Activated naive CD8-positive, alpha-beta T cell treated with anti-CD3 and anti-CD28 coated beads, Interleukin-2, amount 10 ng/mL, durations not matched to agents 7 days and 5 days (primary cell): ENCODE measurements at regions not wholly inside any gene's neighbourhood (a gene's known extent, or its start where the extent isn't known, plus 50 kb on each side); places are given as distances from the start of the nearest gene placed in this dataset.

ENCODE experiments used
- ATAC-seq: fragments of 150-1000 bp; cut with Tn5 transposase; one replicate; pipeline ENCODE4 v1.10.0; 2021; ENCODE audit warnings: low read depth, moderate library complexity
- POLR2A ChIA-PET: fragments of 350-600 bp; sonication (Branson Sonifier 250); formaldehyde crosslinking; loops from one replicate; lab custom pipeline; 2021; ENCODE audit warnings: antibody characterized with exemption; lab: Charles Lee
- DNase-seq: peaks from one replicate; pipeline ENCODE4 v3.0.0; 2021
- H3K27ac Mint-ChIP-seq: one replicate; pipeline ENCODE4 v1.8.0; 2022; ENCODE audit warnings: mild to moderate bottlenecking, mixed read lengths
- H3K27me3 Mint-ChIP-seq: one replicate; pipeline ENCODE4 v1.8.0; 2022; ENCODE audit warnings: mild to moderate bottlenecking, moderate library complexity, mixed read lengths
- H3K36me3 Mint-ChIP-seq: one replicate; pipeline ENCODE4 v1.8.0; 2021; ENCODE audit warnings: mild to moderate bottlenecking, mixed read lengths
- H3K4me1 Mint-ChIP-seq: one replicate; pipeline ENCODE4 v1.8.0; 2021; ENCODE audit warnings: mixed read lengths
- H3K4me3 Mint-ChIP-seq: one replicate; pipeline ENCODE4 v1.8.0; 2022; ENCODE audit warnings: mild to moderate bottlenecking, moderate library complexity, mixed read lengths
- H3K9me3 Mint-ChIP-seq: one replicate; pipeline ENCODE4 v1.8.0; 2021; ENCODE audit warnings: mixed read lengths

DNA sequence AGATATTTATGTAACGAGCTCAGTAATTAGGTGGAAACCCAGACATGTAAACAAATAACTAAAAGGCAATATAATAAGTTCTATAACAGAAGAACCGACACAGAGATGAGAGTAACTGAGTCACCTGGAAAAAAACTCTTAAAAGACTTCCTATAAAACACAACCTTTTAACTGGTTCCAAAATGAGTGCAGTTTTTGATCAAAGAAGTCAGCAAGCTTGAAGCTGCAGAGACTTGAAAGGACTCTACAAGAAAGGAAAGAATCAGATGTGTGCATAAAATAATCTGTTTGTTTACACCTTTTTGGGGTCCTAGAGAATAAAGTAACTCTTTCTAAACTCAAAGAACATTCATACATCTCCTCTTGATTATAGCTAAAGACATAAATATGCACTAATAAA is 560.4 kb upstream of the CCDC54 start:
- Mint-ChIP-seq H3K36me3 (no peaks in the 10 kb centered on the region), H3K4me3 (no peak overlapping the region), H3K9me3 (no peaks in the 10 kb centered on the region), H3K4me1 (no peaks in the 10 kb centered on the region), H3K27ac (no peak overlapping the region), H3K27me3 (peaks cover 3% of the 10 kb centered on the region)
- DNase-seq (no peak), ATAC-seq (no peak)
- POLR2A ChIA-PET = no interaction called here

DNA sequence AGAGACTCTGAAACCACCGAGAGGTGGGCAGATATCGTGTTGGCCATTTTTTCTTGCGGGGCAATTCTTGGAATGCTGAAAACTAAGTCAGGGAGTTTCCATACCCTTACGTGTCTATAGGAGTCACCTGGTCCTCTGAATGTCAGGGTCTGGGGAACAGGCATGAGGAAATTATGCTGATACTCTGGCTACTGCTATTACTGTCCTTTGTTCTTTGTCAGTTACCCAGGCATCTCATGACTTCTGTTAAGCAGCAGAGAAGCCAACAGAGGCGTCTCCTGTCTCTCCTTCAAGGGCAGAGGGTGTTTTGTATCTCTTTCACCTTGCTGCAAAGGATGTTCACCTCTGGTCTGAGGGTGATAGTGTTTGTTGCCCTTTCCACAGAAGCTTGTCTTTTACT is 559.5 kb upstream of the CCDC54 start:
- peaks cover 3% of the 10 kb centered on the region for H3K27me3 Mint-ChIP-seq

DNA sequence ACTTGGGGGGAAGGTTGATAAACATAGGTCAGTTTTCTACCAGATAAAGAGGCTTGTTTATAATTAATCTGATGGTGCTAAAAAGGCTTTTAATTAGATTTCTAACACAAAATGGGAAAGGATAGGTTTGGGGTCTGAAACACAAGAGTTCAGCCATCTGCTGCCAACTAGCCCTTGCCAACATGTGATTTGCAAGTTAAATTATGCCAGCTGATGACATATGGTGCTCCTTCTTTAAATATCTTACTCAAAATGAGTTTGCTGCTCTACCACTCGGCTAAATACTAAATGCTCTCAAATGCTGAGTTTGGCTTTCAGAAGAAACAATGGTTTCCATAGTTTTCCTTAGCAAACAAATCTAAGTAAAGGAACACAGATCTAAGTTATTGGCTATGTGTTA is 557.8 kb upstream of the CCDC54 start:
- no peak for ATAC-seq
- H3K4me3 Mint-ChIP-seq = no peak overlapping the region
- H3K27me3 Mint-ChIP-seq = peaks cover 3% of the 10 kb centered on the region
- no peaks in the 10 kb centered on the region for H3K9me3 Mint-ChIP-seq
- POLR2A ChIA-PET = no interaction called here
- no peak for DNase-seq
- no peak overlapping the region for H3K27ac Mint-ChIP-seq
- no peaks in the 10 kb centered on the region for H3K36me3 Mint-ChIP-seq
- H3K4me1 Mint-ChIP-seq = no peaks in the 10 kb centered on the region

More for the DNA sequence above, 559.5 kb upstream of the CCDC54 start:
- DNase-seq (no peak), ATAC-seq (no peak)
- no peaks in the 10 kb centered on the region for H3K9me3 Mint-ChIP-seq
- no peak overlapping the region for H3K27ac Mint-ChIP-seq
- no peak overlapping the region for H3K4me3 Mint-ChIP-seq
- no peaks in the 10 kb centered on the region for H3K36me3 Mint-ChIP-seq
- H3K4me1 Mint-ChIP-seq = no peaks in the 10 kb centered on the region
- POLR2A ChIA-PET = no interaction called here

DNA sequence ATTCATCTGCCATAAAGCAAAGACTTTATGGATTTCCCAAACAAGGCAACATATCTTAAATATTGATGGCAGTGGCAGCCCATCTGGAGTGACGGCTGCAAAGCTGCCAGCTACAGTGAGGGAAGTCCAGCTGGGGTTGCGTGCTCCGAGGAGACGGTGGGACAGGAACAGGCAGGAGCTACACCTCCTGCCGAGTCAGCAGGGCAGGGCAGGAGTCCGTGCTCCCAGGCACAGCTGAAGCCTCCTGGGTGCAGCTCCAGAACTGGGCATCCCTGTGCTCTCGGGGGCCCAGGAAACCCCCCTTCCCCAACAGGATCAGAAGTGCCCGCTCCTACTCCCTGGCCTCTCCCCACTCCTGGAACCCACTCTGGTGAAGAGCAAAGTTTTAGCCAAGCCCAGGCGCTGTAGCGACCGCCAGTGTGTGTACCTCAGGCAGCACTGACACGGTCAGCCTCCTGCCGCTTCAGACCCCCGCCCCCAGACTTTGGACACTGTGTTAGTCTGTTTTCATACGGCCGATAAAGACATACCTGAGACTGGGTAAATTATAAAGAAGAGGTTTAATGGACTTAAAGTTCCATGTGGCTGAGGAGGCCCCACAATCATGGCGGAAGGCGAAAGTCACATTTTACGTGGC is 556.4 kb upstream of the CCDC54 start:
- POLR2A ChIA-PET = no interaction called here
- H3K27me3 Mint-ChIP-seq = peaks cover 3% of the 10 kb centered on the region

DNA sequence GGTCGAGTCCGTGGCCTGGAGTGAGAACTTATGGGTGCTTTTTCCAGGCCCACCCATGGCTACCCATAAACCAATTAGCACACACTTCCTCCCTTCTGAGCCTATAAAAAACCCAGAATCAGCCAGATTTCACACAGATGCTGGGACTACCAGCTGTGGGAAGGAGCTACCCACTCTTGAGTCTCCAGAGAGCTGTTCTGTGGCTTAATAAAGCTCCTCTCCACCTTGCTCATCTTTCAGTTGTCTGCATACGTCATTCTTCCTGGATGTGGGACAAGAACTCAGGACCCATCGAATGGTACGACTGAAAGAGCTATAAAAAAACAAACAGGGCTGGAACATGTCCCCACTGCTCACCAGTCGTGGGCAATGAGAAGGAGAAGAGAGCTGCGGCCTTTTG is 555.4 kb upstream of the CCDC54 start:
- Mint-ChIP-seq H3K27ac (no peak overlapping the region), H3K9me3 (no peaks in the 10 kb centered on the region), H3K4me3 (no peak overlapping the region), H3K36me3 (no peaks in the 10 kb centered on the region), H3K27me3 (peaks cover 3% of the 10 kb centered on the region), H3K4me1 (peaks cover 2% of the 10 kb centered on the region)
- ATAC-seq = no peak
- POLR2A ChIA-PET = no interaction called here
- DNase-seq = no peak

More for the DNA sequence above, 556.4 kb upstream of the CCDC54 start:
- H3K4me3 Mint-ChIP-seq = no peak overlapping the region
- H3K27ac Mint-ChIP-seq = no peak overlapping the region
- DNase-seq (no peak), ATAC-seq (no peak)
- H3K36me3 Mint-ChIP-seq = no peaks in the 10 kb centered on the region
- no peaks in the 10 kb centered on the region for H3K4me1 Mint-ChIP-seq
- no peaks in the 10 kb centered on the region for H3K9me3 Mint-ChIP-seq

DNA sequence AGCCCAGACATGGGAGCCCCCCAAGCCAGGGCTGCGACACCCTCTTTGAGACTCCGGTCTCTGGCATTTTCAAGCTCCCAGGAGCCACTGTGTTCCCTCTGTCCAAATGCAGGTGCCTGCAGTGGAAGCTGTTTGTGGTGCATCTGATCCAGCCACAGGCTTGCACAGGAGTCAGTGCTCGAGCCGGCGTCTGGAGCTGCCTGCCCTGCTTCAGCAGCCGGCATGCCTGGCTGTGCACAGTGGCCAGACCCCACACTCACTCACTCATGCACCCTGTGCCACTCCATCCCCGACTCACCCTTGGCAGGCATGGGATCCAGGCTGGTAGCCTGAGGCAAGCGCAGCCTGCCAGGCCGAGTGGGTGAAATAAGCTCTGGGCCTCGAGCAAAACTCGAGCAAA is 555.0 kb upstream of the CCDC54 start:
- Mint-ChIP-seq H3K4me1 (peaks cover 6% of the 10 kb centered on the region), H3K9me3 (no peaks in the 10 kb centered on the region), H3K27ac (no peak overlapping the region), H3K36me3 (no peaks in the 10 kb centered on the region), H3K27me3 (peaks cover 3% of the 10 kb centered on the region), H3K4me3 (no peak overlapping the region)
- ATAC-seq = no peak
- no peak for DNase-seq
- POLR2A ChIA-PET = no interaction called here

DNA sequence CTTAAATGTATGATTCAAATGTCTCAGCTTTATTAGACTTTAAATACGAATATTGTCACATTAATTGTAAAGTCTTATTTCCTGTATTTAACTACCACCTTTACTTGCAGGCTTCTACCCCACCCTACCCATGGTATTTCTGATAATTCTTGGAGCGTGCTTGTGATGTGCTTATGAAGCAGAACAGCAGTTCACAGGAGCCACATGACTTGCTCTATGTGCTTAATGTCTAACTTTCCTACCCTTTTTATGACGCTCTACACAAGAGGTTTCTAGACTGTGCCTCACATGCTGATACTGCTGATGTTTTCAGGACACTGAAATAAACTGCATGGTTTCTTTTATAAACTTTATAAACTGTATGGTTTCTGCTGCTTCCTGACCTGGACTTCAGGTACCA is 553.5 kb upstream of the CCDC54 start:
- DNase-seq = no peak
- Mint-ChIP-seq H3K4me1 (peaks cover 8% of the 10 kb centered on the region), H3K27me3 (no peaks in the 10 kb centered on the region), H3K27ac (no peak overlapping the region), H3K4me3 (no peak overlapping the region), H3K9me3 (no peaks in the 10 kb centered on the region), H3K36me3 (no peaks in the 10 kb centered on the region)
- no peak for ATAC-seq
- POLR2A ChIA-PET = no interaction called here

DNA sequence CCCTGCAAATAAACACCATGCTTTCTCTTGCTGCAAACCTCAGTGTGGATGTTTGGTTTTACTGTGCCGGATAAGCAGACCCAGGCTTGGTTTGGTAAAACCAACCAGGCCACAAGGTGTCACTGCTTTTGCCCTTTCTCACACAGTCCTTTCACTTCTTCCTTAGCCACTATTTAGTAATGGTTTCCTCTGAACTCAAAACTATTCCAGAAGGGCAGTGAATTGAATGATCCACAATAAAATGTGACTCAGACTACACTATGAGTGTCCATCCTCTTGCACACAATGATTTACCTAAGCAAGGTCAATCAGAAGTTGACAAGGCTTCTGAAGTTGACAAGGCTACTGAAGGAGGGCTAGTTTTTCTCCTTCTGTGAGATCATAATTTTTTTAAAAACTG is 552.4 kb upstream of the CCDC54 start:
- no peak for DNase-seq

DNA sequence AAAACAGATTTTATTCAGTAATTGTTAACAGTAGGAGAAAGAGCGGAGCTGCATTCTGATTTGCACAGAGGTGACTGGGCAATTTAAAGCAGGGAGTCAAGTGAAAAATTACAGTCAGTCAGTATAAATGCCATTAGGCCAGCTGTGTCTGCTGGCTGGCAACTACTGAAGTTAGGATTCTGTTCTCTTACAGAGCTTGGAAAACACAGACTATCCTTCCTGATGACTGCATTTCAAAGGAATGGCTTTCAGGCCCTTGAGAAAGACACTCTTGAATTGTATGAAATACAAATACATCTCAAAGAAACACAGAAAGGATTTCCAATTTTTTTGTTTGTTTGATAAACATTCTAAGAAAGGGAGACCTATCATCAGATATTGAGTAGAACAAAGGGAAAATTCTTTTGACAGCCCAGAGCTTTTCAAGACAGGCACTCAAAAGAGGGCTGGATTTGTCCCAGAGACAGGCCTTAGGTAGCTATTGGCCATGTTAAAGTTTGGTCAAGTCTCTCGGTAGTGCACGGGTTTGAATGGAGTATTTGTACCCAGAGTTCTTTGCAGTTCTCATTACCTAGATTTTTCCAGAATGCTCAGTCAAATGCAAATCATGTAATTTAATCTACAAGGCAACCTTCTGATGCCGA is 551.2 kb upstream of the CCDC54 start:
- H3K36me3 Mint-ChIP-seq = no peaks in the 10 kb centered on the region
- ATAC-seq = no peak
- H3K9me3 Mint-ChIP-seq = peaks cover under 1% of the 10 kb centered on the region
- H3K4me3 Mint-ChIP-seq = no peak overlapping the region
- POLR2A ChIA-PET = no interaction called here
- no peak for DNase-seq
- no peaks in the 10 kb centered on the region for H3K27me3 Mint-ChIP-seq
- H3K4me1 Mint-ChIP-seq = peaks cover 8% of the 10 kb centered on the region
- no peak overlapping the region for H3K27ac Mint-ChIP-seq

More for the DNA sequence above, 552.4 kb upstream of the CCDC54 start:
- H3K4me1 Mint-ChIP-seq = peaks cover 8% of the 10 kb centered on the region
- no peak overlapping the region for H3K4me3 Mint-ChIP-seq
- ATAC-seq = peak; percentile 45
- H3K27ac Mint-ChIP-seq = no peak overlapping the region
- no peaks in the 10 kb centered on the region for H3K9me3 Mint-ChIP-seq
- POLR2A ChIA-PET = no interaction called here
- no peaks in the 10 kb centered on the region for H3K36me3 Mint-ChIP-seq
- no peaks in the 10 kb centered on the region for H3K27me3 Mint-ChIP-seq

DNA sequence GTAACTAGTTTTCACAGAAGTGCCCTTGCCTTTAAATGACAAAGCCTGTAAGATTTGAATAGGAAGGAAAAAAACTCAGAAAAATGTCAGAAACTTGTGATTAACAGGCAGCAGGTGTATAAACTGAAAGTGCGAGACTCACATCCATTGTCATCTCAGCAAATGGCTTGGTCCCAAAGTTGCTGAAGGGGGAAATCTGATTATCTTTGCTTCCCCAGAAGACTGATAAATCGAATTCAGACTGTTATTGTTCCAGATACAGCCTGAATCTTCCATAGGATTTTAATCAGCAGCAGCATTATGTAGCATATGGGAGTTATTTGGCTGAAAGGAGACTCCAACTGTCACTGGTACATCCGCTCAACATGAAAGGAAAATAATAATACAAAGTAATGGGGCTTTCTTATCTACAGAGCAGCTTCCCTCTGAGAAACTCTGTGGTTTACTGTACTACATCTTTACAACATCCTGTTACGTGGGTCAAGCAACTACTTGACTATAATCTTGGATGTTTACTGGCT is 550.4 kb upstream of the CCDC54 start:
- peak overlapping the region; percentile 2 for H3K27ac Mint-ChIP-seq
- H3K4me1 Mint-ChIP-seq = peaks cover 8% of the 10 kb centered on the region
- POLR2A ChIA-PET = no interaction called here
- peaks cover 1% of the 10 kb centered on the region for H3K9me3 Mint-ChIP-seq
- no peaks in the 10 kb centered on the region for H3K27me3 Mint-ChIP-seq
- ATAC-seq (peak; percentile 87), DNase-seq (no peak)
- no peaks in the 10 kb centered on the region for H3K36me3 Mint-ChIP-seq
- H3K4me3 Mint-ChIP-seq = no peak overlapping the region

DNA sequence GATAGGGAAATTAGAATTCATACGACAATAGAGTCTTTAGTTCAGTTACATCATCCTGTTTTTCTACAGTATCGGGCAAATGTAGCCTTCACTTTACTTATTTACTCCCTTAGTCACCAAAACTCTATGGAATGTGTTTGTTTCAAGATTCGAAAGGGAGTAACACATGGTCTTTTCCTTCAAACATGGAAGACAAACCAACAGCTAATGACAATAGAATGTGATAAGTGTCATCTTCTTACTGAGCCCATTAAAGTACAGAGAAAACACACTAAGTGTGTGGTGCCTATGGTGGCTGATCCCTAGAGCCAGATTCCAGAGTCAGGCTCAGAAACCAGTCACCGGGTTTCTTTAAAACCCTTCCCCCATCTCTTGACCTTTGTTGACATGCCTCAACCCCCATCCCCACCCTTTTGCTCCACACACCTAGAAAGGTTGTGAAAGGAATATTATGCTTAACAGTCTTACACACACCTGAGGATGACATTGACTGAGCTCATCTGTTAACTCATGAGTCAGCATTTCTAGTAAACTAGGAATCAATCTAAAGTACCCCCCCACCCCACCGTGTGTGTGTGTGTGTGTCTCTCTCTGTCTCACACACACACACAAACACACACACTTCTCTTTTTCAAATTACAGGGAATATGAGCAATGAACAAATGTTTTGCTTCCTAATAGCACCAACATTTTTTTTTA is 549.6 kb upstream of the CCDC54 start:
- H3K36me3 Mint-ChIP-seq = no peaks in the 10 kb centered on the region
- no peak overlapping the region for H3K27ac Mint-ChIP-seq
- no peak for ATAC-seq
- POLR2A ChIA-PET = no interaction called here
- H3K27me3 Mint-ChIP-seq = no peaks in the 10 kb centered on the region
- DNase-seq = no peak
- H3K4me1 Mint-ChIP-seq = peaks cover 8% of the 10 kb centered on the region
- peaks cover 5% of the 10 kb centered on the region for H3K9me3 Mint-ChIP-seq
- H3K4me3 Mint-ChIP-seq = no peak overlapping the region

DNA sequence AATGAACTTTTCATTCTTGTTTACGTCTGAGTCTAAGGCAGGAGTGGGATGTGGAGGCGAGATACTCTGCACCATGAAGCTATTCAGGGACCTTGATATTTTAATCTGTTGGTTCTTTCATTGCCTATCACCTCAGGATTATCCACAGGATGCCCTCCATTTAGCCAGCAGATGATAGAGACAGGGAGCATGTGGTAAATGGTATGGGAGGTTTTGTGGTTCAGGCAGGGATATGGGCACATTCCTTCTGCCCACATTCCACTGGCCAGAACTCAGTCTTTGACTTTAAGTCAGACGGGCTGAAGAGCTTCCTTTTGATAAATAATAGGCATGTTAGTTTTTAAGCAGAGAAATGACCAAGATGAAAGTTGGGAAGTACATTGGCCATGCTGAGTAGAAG is 548.0 kb upstream of the CCDC54 start:
- H3K27ac Mint-ChIP-seq = no peak overlapping the region
- POLR2A ChIA-PET = no interaction called here
- no peaks in the 10 kb centered on the region for H3K36me3 Mint-ChIP-seq
- H3K9me3 Mint-ChIP-seq = peaks cover 5% of the 10 kb centered on the region
- H3K4me1 Mint-ChIP-seq = peaks cover 8% of the 10 kb centered on the region
- H3K27me3 Mint-ChIP-seq = no peaks in the 10 kb centered on the region
- DNase-seq = no peak
- no peak overlapping the region for H3K4me3 Mint-ChIP-seq
- ATAC-seq = no peak

DNA sequence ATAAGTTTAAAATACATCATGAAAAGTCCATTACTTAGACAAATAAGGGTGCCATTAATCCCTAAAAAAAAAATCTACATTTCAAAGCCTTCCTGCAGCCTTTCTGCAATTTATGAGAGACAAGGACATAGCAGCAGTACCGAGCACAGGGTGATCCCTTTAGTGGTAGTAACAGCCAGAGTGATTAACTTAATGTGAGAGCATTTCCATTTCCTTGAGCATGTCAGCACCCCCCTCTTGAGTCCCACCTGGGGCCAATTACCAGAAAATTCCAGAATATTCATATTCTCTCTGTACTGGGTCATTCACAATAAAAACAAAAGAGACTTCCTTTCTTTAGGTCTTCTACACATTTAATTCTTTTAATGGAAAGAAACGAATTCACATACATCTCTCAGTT is 546.9 kb upstream of the CCDC54 start:
- peaks cover 8% of the 10 kb centered on the region for H3K4me1 Mint-ChIP-seq
- H3K9me3 Mint-ChIP-seq = peaks cover 5% of the 10 kb centered on the region
- H3K4me3 Mint-ChIP-seq = no peak overlapping the region
- DNase-seq (no peak), ATAC-seq (no peak)
- H3K27ac Mint-ChIP-seq = no peak overlapping the region
- no peaks in the 10 kb centered on the region for H3K27me3 Mint-ChIP-seq
- H3K36me3 Mint-ChIP-seq = no peaks in the 10 kb centered on the region
- POLR2A ChIA-PET = no interaction called here

DNA sequence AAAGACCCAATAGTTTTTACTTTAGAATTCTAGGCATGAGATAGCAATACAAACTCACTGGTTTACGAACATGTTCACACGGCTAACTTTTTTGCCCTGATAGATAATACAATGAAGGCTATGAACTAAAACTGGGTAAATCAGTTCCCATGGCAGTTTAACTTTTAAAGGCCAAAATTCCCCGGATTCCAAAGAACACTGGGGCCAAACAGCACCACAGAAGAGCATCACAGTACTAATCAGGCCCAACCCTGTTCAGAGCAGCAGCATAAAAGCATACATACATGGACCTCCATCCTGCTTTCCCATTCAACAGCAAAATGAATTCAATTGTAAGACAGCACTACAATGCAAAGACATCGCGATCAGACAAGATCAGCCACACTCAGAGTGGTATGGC is 540.3 kb upstream of the CCDC54 start:
- Mint-ChIP-seq H3K27me3 (no peaks in the 10 kb centered on the region), H3K9me3 (peaks cover 7% of the 10 kb centered on the region), H3K36me3 (no peaks in the 10 kb centered on the region), H3K27ac (no peak overlapping the region), H3K4me1 (no peaks in the 10 kb centered on the region), H3K4me3 (no peak overlapping the region)
- POLR2A ChIA-PET = no interaction called here
- DNase-seq = no peak
- no peak for ATAC-seq
